A673 (cell line): ENCODE measurements at regions not wholly inside any gene's neighbourhood (a gene's known extent, or its start where the extent isn't known, plus 50 kb on each side); places are given as distances from the start of the nearest gene placed in this dataset.

ENCODE experiments used
- EZH2 ChIP-seq: fragments of 200-600 bp; sonication (generic); IDR thresholded peaks from 2 replicates; pipeline ENCODE4 v1.6.1; 2017; ENCODE audit warnings: borderline replicate concordance, low read depth, mild to moderate bottlenecking, mixed read lengths, antibody characterized with exemption, low read length; ENCODE audit not compliant: poor library complexity, severe bottlenecking
- TF ChIP-seq, protein P1 (sequence below): fragments of 300-800, 200-600 bp; sonication (generic); conservative IDR thresholded peaks from 2 replicates; pipeline ENCODE4 v1.5.1; 2017; ENCODE audit warnings: low read depth, mild to moderate bottlenecking, antibody characterized with exemption, low read length, moderate library complexity, mixed read lengths

DNA sequence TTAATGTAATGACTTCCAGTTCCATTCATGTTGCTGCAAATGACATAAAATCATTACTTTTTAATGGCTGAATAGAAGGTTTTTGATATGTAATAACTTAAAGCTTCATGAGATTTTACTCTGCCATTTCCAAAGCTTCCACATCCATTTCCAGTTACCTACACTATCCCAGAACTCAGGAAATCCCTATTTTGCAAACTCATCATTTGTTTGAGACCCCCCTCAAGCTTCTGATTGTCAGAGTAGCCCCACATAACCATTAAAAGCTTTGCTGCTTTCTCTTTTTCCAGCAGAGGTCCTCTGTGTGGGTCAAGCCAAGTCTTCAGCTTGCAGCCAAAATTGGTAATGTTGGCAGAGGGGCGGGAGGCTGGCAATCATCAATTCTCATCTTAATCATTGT, 50.6 kb upstream of the IL1R1 start:
- TF ChIP-seq, protein P1, sequence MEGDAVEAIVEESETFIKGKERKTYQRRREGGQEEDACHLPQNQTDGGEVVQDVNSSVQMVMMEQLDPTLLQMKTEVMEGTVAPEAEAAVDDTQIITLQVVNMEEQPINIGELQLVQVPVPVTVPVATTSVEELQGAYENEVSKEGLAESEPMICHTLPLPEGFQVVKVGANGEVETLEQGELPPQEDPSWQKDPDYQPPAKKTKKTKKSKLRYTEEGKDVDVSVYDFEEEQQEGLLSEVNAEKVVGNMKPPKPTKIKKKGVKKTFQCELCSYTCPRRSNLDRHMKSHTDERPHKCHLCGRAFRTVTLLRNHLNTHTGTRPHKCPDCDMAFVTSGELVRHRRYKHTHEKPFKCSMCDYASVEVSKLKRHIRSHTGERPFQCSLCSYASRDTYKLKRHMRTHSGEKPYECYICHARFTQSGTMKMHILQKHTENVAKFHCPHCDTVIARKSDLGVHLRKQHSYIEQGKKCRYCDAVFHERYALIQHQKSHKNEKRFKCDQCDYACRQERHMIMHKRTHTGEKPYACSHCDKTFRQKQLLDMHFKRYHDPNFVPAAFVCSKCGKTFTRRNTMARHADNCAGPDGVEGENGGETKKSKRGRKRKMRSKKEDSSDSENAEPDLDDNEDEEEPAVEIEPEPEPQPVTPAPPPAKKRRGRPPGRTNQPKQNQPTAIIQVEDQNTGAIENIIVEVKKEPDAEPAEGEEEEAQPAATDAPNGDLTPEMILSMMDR: no peak
- no peak for TF ChIP-seq EZH2
